ENCODE measurements at regions not wholly inside any gene's neighbourhood (a gene's known extent, or its start where the extent isn't known, plus 50 kb on each side); places are given as distances from the start of the nearest gene placed in this dataset.

GRCh38 chr6:145015739-145016558 lies 719.4 kb downstream of the EPM2A start:
- TF ChIP-seq CTCF (IDR thresholded peaks at IDR 0.05) = no peak
- no peak for TF ChIP-seq POLR2A (IDR thresholded peaks at IDR 0.05)
